ENCODE measurements at regions not wholly inside any gene's neighbourhood (a gene's known extent, or its start where the extent isn't known, plus 50 kb on each side); places are given as distances from the start of the nearest gene placed in this dataset.

- TF ChIP-seq, protein P1, sequence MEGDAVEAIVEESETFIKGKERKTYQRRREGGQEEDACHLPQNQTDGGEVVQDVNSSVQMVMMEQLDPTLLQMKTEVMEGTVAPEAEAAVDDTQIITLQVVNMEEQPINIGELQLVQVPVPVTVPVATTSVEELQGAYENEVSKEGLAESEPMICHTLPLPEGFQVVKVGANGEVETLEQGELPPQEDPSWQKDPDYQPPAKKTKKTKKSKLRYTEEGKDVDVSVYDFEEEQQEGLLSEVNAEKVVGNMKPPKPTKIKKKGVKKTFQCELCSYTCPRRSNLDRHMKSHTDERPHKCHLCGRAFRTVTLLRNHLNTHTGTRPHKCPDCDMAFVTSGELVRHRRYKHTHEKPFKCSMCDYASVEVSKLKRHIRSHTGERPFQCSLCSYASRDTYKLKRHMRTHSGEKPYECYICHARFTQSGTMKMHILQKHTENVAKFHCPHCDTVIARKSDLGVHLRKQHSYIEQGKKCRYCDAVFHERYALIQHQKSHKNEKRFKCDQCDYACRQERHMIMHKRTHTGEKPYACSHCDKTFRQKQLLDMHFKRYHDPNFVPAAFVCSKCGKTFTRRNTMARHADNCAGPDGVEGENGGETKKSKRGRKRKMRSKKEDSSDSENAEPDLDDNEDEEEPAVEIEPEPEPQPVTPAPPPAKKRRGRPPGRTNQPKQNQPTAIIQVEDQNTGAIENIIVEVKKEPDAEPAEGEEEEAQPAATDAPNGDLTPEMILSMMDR (IDR thresholded peaks at IDR 0.05): no peak
- TF ChIP-seq POLR2A (IDR thresholded peaks at IDR 0.05): no peak
These were observed 290.2 kb upstream of the RORA start for GRCh38 chr15:61519296-61519695.
